HG02973 (cell line): ENCODE measurements at regions not wholly inside any gene's neighbourhood (a gene's known extent, or its start where the extent isn't known, plus 50 kb on each side); places are given as distances from the start of the nearest gene placed in this dataset.
"Not testable (repeated sequence)": the region's sequence is repeated elsewhere in the genome, so short reads cannot be mapped to it uniquely, and the experiment has no call there.

Experiments used
- ATAC-seq: cut with Tn5 transposase; IDR thresholded peaks from one replicate; pipeline ENCODE4 v1.9.1; 2021; ENCODE audit warnings: moderate library complexity; ENCODE audit not compliant: unreplicated experiment

GRCh38 chr3:150329408-150329807, 78.7 kb upstream of the TSC22D2 start:
- no peak for ATAC-seq

DNA sequence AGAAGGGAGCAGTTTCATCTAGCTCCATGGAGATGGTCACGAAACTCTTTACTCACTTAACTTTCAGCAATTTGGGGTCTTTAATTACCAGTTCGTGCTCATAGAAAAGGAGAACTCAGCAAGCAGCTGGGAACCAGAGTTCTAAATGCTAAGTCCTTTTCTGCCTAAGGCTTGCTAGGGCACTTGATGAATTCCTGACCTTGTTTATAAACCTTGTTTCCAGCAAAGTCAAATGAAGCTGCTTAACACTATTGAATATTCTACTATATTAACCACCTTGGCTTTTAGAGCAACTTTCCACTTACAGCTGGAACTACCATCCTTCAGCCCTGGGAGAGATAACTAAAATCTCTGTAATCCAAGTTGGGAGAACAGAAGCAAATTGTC, 79.5 kb upstream of the TSC22D2 start:
- no peak for ATAC-seq

GRCh38 chr3:150327678-150328653, 80.1 kb upstream of the TSC22D2 start:
- ATAC-seq: no peak

- no peak for ATAC-seq
Observed at GRCh38 chr3:150324788-150325187, 83.3 kb upstream of the TSC22D2 start.

DNA sequence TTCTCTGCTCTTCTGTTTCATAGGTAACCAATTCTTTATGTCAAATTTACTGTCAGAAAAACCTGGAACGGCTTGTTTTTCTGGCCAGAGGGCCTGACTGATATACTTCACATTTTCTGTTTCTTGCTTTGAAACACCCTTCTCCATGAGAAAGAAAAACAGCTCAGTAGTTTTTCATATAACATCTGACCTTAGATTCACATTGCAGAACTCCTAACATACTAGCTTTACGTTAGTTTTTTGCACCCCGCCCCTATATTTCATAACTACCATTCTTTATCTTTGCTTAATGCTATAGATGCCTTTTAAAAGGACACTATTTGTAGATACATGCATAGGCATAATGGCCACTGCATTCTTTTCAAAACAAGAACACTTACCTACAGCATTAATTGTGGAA, 83.9 kb upstream of the TSC22D2 start:
- ATAC-seq: no peak

GRCh38 chr3:150323770-150324169, 84.3 kb upstream of the TSC22D2 start:
- no peak for ATAC-seq

- not testable (repeated sequence) for ATAC-seq
Observed at GRCh38 chr3:150323091-150323490, 85.0 kb upstream of the TSC22D2 start.

DNA sequence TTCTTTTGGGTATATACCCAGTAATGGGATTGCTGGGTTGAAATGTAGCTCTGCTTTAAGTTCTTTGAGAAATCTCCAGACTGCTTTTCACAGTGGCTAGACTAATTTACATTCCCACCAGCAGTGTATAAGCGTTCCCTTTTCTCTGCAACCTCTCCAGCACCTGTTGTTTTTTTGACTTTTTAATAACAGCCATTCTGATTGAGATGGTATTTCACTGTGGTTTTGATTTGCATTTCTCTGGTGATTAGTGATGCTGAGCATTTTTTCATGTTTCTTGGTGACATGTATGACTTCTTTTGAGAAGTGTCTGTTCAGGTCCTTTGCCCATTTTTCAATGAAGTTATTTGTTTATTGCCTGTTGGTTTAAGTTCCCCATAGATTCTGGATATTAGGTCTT, 87.1 kb upstream of the TSC22D2 start:
- ATAC-seq: not testable (repeated sequence)

- ATAC-seq: no peak
Observed at GRCh38 chr3:150319900-150320299, 88.2 kb upstream of the TSC22D2 start.

- ATAC-seq: no peak
Observed at GRCh38 chr3:150317469-150317868, 90.6 kb upstream of the TSC22D2 start.

DNA sequence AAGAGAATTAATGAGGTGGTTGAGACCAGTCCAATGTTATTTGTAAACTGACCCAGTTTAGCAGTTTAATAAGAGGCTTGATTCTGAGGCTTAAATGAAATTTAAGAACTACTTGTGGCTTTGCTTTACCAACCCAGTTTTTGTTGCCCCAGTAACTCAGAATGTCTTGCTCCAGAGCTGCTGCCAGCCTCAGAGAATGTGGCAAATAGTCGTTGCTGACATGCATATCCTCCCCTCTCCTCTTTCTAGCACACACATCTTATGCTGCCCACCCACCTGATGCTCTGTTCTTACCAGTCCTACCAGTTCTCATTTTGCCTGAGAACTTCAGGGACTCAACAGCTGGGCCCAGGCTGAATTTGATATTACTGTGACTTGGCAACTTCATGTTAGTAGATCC, 92.4 kb upstream of the TSC22D2 start:
- ATAC-seq: no peak

DNA sequence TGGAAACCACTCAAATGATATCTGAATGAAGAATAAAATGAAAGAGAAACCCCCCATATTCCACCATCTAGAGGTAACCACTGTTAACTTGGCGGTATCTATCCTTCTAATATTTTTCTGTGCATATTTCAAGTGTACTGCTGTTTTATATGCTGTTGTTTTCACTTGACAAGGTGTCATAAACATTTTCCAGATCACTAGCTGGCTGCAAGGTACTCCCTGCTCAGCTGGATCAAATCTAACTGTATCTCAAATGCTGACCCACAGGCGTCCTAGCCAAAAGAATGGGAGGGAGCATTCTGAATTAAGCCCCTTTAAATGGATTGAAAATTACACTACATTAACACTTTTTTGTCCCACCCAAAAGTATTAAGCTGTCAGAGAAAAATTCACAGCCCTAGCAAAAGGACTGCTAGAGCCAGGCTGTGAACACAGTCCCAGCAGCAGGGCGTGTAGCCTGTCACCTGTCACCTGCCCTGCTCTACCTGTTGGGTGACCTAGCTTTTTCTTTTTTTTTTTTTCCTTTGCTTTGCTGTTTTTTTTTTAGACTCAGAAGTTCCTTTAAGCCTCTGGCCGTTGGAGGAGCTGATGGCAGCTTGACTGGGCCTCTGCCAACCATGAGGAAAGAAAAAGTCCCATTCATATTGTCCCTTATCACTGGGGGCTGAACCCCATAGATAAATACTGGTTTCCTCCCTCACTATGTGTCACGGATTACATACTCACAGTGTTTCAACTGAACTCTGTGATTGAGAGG, 93.7 kb upstream of the TSC22D2 start:
- no peak for ATAC-seq

DNA sequence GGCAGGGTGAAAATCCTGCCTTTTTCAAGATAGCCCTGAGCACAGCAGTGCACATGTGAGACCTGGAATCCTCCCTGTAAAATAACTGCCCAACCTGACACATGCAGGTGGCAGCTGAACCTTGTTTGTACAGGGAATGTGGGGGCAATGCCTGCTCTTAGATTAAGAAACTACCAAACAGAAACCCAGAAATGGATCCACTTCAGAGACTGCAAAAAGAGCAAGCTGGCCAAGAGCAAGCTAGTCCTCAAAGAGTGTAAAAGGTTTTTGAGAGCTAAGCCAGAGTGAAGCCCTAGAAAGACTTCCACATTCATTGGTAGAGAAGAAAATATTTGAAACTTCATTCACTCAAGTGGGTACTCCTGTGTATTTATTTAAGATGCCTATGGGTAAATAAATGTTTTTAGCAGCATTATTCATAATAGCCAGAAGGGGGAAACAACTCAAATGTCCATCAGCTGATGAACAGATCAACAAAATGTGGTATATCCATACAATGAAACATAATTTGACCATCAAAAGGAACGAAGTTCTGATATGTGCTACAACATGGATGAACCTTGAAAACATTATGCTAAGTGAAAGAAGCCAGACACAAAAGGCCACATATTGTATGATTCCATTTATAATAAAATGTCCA, 96.0 kb upstream of the TSC22D2 start:
- no peak for ATAC-seq

- no peak for ATAC-seq
Observed at GRCh38 chr3:150311156-150311555, 96.9 kb upstream of the TSC22D2 start.

DNA sequence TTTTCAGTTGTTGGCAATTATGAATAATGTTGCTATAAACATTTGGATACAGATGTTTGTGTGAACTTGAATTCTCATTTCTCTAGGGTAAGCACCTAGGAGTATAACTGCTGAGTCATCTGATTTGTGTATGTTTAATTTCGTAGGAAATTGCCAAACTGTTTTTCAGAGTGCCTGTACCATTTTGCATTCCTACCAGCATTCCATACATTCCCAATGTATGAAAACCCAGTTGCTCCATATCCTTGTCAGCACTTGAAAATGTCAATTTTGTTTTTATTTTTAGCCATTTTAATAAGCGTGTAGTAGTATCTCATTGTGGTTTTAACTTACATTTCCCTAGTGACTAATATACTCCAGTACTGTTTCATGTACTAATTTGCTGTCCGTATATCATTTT, 98.5 kb upstream of the TSC22D2 start:
- no peak for ATAC-seq

DNA sequence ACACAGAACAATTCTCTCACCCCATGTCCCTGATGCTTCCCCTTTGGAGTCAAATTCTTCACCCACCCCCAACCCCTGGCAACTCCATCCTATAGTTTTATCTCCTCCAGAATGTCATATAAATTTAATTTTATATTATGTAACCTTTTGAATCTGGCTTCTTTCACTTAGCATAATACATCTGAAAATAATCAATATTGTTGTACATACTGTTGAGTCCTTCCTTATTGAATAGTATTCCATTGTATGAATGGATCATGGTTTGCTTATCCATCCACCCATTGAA, 98.9 kb upstream of the TSC22D2 start:
- no peak for ATAC-seq

DNA sequence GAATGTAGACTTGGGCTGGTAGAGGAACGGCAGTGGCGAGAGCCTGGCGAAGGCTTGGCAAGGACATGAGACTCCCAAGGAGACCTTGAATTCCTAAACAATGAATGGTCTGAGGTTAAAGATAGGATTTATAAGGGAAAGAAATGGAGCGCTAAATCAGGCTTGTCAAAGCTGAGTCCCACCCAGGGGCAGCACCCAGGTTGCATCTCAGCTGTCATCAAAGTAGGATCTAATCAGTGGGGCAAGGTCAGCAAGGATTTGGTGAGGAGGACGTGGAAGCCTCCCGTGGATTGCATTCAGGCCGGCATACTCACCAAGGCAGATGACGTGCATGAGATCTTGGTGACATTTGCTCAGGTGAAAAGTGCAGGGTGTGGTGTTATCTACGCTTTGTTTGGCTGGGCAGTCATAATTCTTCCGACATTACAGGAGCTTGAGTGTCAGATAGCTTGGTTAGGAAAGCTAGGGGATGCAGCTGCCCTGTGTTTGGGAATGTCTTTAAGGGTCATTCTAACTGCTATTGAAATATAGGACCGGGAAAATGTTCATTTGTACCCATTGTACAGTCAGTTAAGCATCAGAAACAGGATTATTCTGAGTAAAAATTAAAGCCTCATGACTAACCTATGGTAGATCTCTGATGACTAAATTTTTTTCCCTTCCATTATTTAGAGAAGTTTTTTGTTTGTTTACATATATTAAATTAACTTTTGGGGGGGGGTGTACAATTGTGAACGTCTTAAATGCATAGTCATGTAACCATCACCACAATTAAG, 99.4 kb upstream of the TSC22D2 start:
- ATAC-seq: no peak

DNA sequence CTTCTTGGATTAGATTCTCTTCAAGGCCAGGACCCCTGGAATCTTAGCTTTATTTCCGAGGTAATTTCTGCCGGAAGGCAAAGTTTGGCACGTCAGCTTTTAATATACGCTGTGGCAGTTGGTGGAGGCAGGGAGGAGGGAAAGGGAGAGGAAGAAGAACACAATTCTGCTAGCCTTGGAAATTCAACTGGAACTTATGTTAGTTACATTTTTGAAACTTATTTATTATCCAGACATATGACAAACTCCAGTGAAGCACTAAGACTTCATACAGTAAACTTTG, 100.1 kb upstream of the TSC22D2 start:
- no peak for ATAC-seq

DNA sequence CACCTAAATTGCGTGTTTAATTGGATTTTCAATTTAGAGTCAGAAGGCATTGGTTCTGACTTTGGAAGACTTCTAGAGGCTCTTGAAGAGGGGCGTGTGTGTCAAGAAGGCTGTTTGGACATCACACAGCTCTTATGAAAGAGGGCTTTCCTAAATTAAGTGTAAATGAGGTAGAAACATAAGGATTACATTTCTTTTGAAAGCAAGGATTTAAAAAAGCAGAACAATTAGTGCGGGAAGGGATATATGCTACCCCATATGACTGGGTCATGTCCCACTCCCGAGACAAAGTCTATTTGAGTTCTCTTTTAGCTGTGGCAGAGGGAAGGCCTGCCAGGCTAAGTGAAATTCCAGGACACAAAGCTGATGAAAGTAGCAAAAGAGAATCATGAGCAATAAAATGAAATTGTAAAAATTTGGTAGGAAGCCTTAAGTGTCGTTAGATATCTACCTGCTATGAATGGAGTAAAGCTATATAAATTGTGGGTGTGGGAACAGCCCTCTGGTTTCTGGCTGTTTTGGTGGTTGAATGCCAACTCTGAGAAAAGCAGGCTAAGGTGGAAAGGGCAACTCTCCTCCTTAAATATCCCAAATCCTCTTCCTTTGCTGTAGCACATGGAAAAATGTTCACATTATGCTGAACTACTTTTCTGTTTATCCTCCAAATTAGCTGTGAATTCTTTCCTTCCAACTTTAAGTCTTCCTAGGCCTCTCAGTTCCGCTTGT, 100.6 kb upstream of the TSC22D2 start:
- ATAC-seq: no peak

DNA sequence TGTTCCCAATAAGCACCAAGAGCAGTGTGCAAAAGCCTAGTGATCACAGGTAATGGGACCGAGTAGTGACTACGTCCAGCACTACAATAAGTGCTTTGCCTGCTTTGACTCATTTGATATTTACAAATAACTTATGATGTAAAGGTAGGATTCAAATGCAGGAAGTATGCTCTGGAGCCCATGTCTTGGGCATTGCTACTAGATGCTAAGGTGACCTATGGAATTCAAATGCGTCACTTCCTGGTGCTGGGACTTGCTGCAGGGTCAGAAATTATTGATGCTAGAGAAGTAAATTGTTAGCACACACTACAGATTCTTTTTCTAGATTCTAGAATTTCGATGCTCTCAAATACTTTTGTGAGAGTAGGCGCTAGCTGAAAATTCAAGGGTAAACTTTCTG, 101.2 kb upstream of the TSC22D2 start:
- no peak for ATAC-seq

DNA sequence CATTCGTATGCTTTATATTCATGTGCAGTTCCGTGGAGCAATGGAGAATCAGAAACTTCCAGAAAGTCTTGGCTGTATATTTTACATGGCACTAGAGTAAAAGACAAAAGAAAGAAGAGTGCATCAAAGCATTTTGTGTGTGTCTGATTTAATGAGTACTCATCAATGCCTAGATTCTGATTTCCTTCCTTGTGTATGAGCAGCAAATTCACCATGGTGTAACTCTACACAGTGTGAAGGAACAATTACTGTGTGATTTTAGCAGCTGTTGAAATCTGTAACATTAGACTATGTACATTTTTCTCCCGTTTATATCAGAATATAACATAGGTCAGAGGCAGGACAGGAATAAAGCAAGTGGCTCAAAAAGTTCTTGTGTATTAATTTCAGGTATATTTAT, 102.0 kb upstream of the TSC22D2 start:
- ATAC-seq: no peak
